ENCODE measurements at regions not wholly inside any gene's neighbourhood (a gene's known extent, or its start where the extent isn't known, plus 50 kb on each side); places are given as distances from the start of the nearest gene placed in this dataset.

- TF ChIP-seq CTCF (IDR thresholded peaks at IDR 0.05; ENCODE audit: borderline replicate concordance, control extremely low read depth, extremely low read depth, insufficient read depth, missing control alignments), result no peak
- DNase-seq (ENCODE audit: low spot score), result no peak
- in situ Hi-C loops (cut with MboI; ENCODE audit: low sequenced_read_pairs, unreplicated experiment), result loop anchor here (25.0 kb wide), 1 partner anchor 350 kb away; no protein-coding TSS in a partner anchor
Observed at GRCh38 chr1:233787599-233787998, 116.9 kb upstream of the SLC35F3 start.

GRCh38 chr1:233788687-233789086 is 115.8 kb upstream of the SLC35F3 start:
- DNase-seq (ENCODE audit: low spot score), result no peak
- TF ChIP-seq CTCF (IDR thresholded peaks at IDR 0.05; ENCODE audit: borderline replicate concordance, control extremely low read depth, extremely low read depth, insufficient read depth, missing control alignments), result no peak
- in situ Hi-C loops (cut with MboI; ENCODE audit: low sequenced_read_pairs, unreplicated experiment), result loop anchor here (25.0 kb wide), 1 partner anchor 351 kb away; no protein-coding TSS in a partner anchor

GRCh38 chr1:233790121-233790520 is 114.4 kb upstream of the SLC35F3 start:
- no peak for TF ChIP-seq CTCF (IDR thresholded peaks at IDR 0.05; ENCODE audit: borderline replicate concordance, control extremely low read depth, extremely low read depth, insufficient read depth, missing control alignments)
- DNase-seq (ENCODE audit: low spot score), result no peak
- in situ Hi-C loops (cut with MboI; ENCODE audit: low sequenced_read_pairs, unreplicated experiment), result loop anchor here (25.0 kb wide), 1 partner anchor 353 kb away; no protein-coding TSS in a partner anchor

- in situ Hi-C loops (cut with MboI; ENCODE audit: low sequenced_read_pairs, unreplicated experiment), result loop anchor here (25.0 kb wide), 1 partner anchor 354 kb away; no protein-coding TSS in a partner anchor
- TF ChIP-seq CTCF (IDR thresholded peaks at IDR 0.05; ENCODE audit: borderline replicate concordance, control extremely low read depth, extremely low read depth, insufficient read depth, missing control alignments), result peak; percentile 90
- DNase-seq (ENCODE audit: low spot score), result peak; percentile 51
Observed at GRCh38 chr1:233790662-233791371, 113.7 kb upstream of the SLC35F3 start.

- in situ Hi-C loops (cut with MboI; ENCODE audit: low sequenced_read_pairs, unreplicated experiment), result loop anchor here (25.0 kb wide), 1 partner anchor 354 kb away; no protein-coding TSS in a partner anchor
- no peak for TF ChIP-seq CTCF (IDR thresholded peaks at IDR 0.05; ENCODE audit: borderline replicate concordance, control extremely low read depth, extremely low read depth, insufficient read depth, missing control alignments)
- DNase-seq (ENCODE audit: low spot score), result no peak
Observed at GRCh38 chr1:233791372-233791703, 113.1 kb upstream of the SLC35F3 start.

- no peak for DNase-seq (ENCODE audit: low spot score)
- TF ChIP-seq CTCF (IDR thresholded peaks at IDR 0.05; ENCODE audit: borderline replicate concordance, control extremely low read depth, extremely low read depth, insufficient read depth, missing control alignments), result no peak
- in situ Hi-C loops (cut with MboI; ENCODE audit: low sequenced_read_pairs, unreplicated experiment), result loop anchor here (25.0 kb wide), 1 partner anchor 354 kb away; no protein-coding TSS in a partner anchor
Observed at GRCh38 chr1:233791721-233792120, 112.8 kb upstream of the SLC35F3 start.

Measured in GM13976 (cell line).